Thyroid gland (tissue), 4 donors: ENCODE measurements at regions not wholly inside any gene's neighbourhood (a gene's known extent, or its start where the extent isn't known, plus 50 kb on each side); places are given as distances from the start of the nearest gene placed in this dataset.

ENCODE experiments used
- DNase-seq, 2 donors: peaks; one replicate each; pipeline ENCODE4 v3.0.0-alpha.2; 2019
- H3K27ac ChIP-seq, 3 donors: fragments of 200-600 bp; sonication (generic); 1 replicate in 2 of 3; 2 replicates in 1 of 3; pipeline ENCODE4 v1.5.1; 2016 to 2019; ENCODE audit warnings: mild to moderate bottlenecking in 1 of 3, moderate library complexity in 1 of 3
- H3K27me3 ChIP-seq: fragments of 200-600 bp; sonication (generic); one replicate; pipeline ENCODE4 v1.5.1; 2019
- H3K36me3 ChIP-seq, 2 donors: fragments of 200-600 bp; sonication (generic); one replicate each; pipeline ENCODE4 v1.5.1; 2016 to 2019
- H3K4me1 ChIP-seq, 2 donors: fragments of 200-600 bp; sonication (generic); one replicate each; pipeline ENCODE4 v1.5.1; 2017 to 2019
- H3K4me3 ChIP-seq, 3 donors: fragments of 200-600 bp; sonication (generic); replicated peaks in 1 of 3; 1 replicate in 2 of 3; 2 replicates in 1 of 3; pipeline ENCODE4 v1.5.1; 2016; ENCODE audit warnings: mild to moderate bottlenecking in 1 of 3
- H3K9me3 ChIP-seq: fragments of 200-600 bp; sonication (generic); one replicate; pipeline ENCODE4 v1.5.1; 2017
- POLR2A ChIP-seq, 2 donors: fragments of 450-650 bp; IDR thresholded peaks; one replicate each; pipeline ENCODE4 v1.6.1; 2017; ENCODE audit warnings: antibody characterized with exemption in 2 of 2, mild to moderate bottlenecking in 2 of 2, moderate library complexity in 1 of 2
- WGBS, 2 donors: methylation state at CpG; one replicate each; pipeline ENCODE4 v1.1.5; 2017; 5-methylcytosine and 5-hydroxymethylcytosine counted together
- intact Hi-C: fragments of 100-400 bp; cut with DNase I; formaldehyde crosslinking; loops from one replicate; pipeline ENCODE4 v1.15.1; 2023
- TF ChIP-seq, protein P1 (sequence below), 6 experiments: fragments of 200-600 bp in 3 of 6; fragments of 450-650 bp in 3 of 6; sonication (generic) in 3 of 6; IDR thresholded peaks; one replicate each; pipeline ENCODE4 v1.5.1; 2016 to 2019; ENCODE audit warnings: antibody characterized with exemption in 6 of 6, mild to moderate bottlenecking in 2 of 6, inconsistent platforms in 1 of 6, moderate library complexity in 1 of 6

DNA sequence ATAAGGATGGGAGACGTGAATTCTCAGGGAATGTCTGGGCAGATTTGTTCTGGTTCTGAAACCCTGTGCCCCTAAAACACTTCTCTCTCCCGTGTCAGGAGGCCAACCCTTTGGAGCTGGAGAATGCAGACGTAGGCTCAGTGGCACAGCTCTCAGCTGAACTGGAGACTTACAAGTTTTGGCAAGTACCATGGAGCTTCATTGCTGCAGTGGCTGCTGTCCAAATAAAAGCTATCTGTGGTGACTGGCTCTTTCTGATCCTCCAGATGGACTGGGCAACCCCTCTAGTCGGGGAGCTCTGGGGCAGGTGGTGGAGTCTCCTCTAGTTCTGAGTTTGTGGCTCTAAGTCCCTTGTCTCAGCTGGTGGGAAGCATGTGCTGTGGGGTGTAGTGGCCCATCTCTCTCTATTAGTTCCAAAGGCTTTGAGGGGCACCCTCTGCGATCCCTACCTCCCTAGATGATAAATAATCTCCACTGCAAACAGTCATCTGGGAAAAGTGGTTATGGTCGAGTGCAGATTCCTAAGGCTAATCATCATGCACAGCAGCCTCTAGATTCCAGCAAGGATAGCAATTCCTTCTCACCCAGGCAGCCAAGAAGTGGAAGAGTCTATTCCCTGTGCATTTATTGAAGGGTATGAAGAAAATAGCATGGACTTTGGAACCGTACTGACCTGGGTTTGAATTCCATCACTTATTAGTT is 204.2 kb upstream of the KLF4 start:
- TF ChIP-seq, protein P1, sequence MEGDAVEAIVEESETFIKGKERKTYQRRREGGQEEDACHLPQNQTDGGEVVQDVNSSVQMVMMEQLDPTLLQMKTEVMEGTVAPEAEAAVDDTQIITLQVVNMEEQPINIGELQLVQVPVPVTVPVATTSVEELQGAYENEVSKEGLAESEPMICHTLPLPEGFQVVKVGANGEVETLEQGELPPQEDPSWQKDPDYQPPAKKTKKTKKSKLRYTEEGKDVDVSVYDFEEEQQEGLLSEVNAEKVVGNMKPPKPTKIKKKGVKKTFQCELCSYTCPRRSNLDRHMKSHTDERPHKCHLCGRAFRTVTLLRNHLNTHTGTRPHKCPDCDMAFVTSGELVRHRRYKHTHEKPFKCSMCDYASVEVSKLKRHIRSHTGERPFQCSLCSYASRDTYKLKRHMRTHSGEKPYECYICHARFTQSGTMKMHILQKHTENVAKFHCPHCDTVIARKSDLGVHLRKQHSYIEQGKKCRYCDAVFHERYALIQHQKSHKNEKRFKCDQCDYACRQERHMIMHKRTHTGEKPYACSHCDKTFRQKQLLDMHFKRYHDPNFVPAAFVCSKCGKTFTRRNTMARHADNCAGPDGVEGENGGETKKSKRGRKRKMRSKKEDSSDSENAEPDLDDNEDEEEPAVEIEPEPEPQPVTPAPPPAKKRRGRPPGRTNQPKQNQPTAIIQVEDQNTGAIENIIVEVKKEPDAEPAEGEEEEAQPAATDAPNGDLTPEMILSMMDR (IDR thresholded peaks at IDR 0.05), result no peak
- no peak for TF ChIP-seq POLR2A (IDR thresholded peaks at IDR 0.05)
- no peaks in the 10 kb centered on the region for H3K27me3 ChIP-seq

DNA sequence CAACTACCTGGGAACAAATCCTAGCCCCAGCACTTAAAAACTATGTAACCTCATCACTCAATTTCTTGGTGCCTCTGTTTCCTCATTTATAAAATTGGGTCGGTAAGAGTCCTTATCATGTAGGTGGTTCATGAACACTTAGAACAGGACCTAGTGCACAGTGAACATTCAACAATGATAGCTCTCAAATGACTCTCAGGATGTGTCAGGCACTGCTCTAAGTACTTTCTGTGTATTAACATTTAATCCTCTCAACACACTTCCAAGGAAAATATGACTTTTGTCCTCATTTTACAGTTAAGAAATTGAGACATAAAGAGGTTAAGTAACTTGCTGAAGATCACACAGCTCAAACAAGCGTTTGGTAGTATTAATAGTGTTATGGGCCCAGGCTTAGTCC is 202.1 kb upstream of the KLF4 start:
- TF ChIP-seq, protein P1 (IDR thresholded peaks at IDR 0.05), result no peak
- no peak for TF ChIP-seq POLR2A (IDR thresholded peaks at IDR 0.05)
- Histone ChIP-seq H3K27me3 (no peaks in the 10 kb centered on the region), H3K4me1 (no peaks in the 10 kb centered on the region), H3K36me3 (no peaks in the 10 kb centered on the region), H3K4me3 (no peak overlapping the region), H3K9me3 (no peaks in the 10 kb centered on the region), H3K27ac (no peak overlapping the region)
- 66 to 69% methylated on average over 2 of the region's 2 CpGs for WGBS, 2 donors
- intact Hi-C loops, result no loop called here
- DNase-seq, result no peak

More for the DNA sequence above, 204.2 kb upstream of the KLF4 start:
- no peak for DNase-seq
- 49 to 63% methylated on average over 7 of the region's 7 CpGs for WGBS, 2 donors
- Histone ChIP-seq H3K36me3 (no peaks in the 10 kb centered on the region), H3K27ac (no peak overlapping the region), H3K9me3 (no peaks in the 10 kb centered on the region), H3K4me1 (no peaks in the 10 kb centered on the region), H3K4me3 (no peak overlapping the region)
- intact Hi-C loops, result no loop called here

DNA sequence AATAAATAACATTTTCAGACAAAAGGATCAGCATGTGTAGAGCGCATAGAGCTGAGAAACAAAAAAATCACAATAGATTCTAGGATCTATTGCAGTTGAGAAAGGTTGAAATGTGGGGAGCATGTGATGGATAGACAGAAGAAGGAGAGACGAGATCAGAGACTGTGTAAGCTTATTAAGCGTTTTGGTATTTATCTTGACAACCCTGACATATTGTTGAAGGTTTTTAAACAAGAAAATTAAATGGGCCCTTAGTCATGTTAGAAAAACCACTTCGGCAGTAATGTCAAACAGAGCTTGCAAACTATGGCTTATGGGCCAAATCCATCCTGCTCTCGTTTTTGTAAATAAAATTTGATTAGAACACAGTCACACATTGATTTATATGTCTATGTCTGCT is 200.5 kb upstream of the KLF4 start:
- WGBS, 2 donors, result 67 to 70% methylated on average over 5 of the region's 5 CpGs
- H3K4me3 ChIP-seq, result no peak overlapping the region
- no peaks in the 10 kb centered on the region for H3K4me1 ChIP-seq
- no peak for TF ChIP-seq POLR2A (IDR thresholded peaks at IDR 0.05)
- TF ChIP-seq, protein P1 (IDR thresholded peaks at IDR 0.05), result no peak
- no peak overlapping the region for H3K27ac ChIP-seq
- no peak for DNase-seq
- no peaks in the 10 kb centered on the region for H3K27me3 ChIP-seq
- H3K9me3 ChIP-seq, result no peaks in the 10 kb centered on the region
- H3K36me3 ChIP-seq, result no peaks in the 10 kb centered on the region
- intact Hi-C loops, result no loop called here

DNA sequence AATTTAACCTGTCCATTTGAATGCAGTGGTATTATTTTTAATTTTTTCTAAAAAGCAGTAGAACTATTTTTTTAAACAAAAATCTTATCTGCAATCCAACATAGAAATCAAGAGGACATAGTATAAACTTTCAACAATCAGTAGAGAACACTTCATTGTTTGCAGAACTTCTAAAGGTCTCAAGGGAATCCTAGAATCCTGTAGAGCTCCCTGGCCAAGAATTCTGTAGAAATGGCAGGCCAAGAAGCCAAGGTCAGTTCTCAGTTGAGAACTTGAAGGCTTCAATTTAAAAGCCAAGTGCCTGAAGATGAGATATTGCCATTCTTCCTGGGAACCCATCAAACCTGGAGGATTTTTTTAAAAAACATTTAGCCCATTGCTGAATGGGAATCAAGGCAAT is 199.2 kb upstream of the KLF4 start:
- no peaks in the 10 kb centered on the region for H3K4me1 ChIP-seq
- TF ChIP-seq, protein P1 (IDR thresholded peaks at IDR 0.05), result no peak
- TF ChIP-seq POLR2A (IDR thresholded peaks at IDR 0.05), result no peak
- no peaks in the 10 kb centered on the region for H3K27me3 ChIP-seq
- no peaks in the 10 kb centered on the region for H3K9me3 ChIP-seq
- no peak for DNase-seq
- intact Hi-C loops, result no loop called here
- H3K27ac ChIP-seq, result no peak overlapping the region
- H3K4me3 ChIP-seq, result no peak overlapping the region
- H3K36me3 ChIP-seq, result no peaks in the 10 kb centered on the region

DNA sequence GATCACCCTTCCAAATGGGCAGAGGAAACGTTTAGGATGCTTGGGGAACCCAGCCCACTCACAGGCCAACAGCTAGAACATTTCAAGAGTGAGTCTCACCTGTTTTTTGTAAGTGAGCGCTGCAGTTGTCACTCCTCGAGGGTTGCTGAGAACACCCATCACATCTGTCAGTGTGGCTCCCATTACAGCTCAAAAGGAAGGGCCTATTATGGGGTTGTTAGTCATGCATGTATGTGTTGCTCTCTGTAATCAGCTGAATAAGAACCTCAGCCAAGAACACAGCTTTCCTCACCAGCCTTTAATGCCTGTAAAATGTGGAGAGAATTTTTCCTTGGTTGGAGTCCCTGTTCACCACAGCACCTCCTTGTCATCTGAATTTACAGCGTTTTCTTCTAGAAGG is 196.3 kb upstream of the KLF4 start:
- H3K9me3 ChIP-seq, result no peaks in the 10 kb centered on the region
- intact Hi-C loops, result no loop called here
- H3K27ac ChIP-seq, result no peak overlapping the region
- H3K36me3 ChIP-seq, result no peaks in the 10 kb centered on the region
- H3K4me3 ChIP-seq, result no peak overlapping the region
- DNase-seq, result no peak
- H3K4me1 ChIP-seq, result no peaks in the 10 kb centered on the region
- no peaks in the 10 kb centered on the region for H3K27me3 ChIP-seq
- 68 to 71% methylated on average over 4 of the region's 4 CpGs for WGBS, 2 donors
- no peak for TF ChIP-seq POLR2A (IDR thresholded peaks at IDR 0.05)
- TF ChIP-seq, protein P1 (IDR thresholded peaks at IDR 0.05), result no peak
